ENCODE measurements at regions not wholly inside any gene's neighbourhood (a gene's known extent, or its start where the extent isn't known, plus 50 kb on each side); places are given as distances from the start of the nearest gene placed in this dataset.

- TF ChIP-seq CTCF (IDR thresholded peaks at IDR 0.05): no peak
- TF ChIP-seq POLR2A (IDR thresholded peaks at IDR 0.05): no peak
Observed at GRCh38 chr4:13694256-13694655, 66.7 kb upstream of the BOD1L1 start.
